OCI-LY3 (cell line): ENCODE measurements at regions not wholly inside any gene's neighbourhood (a gene's known extent, or its start where the extent isn't known, plus 50 kb on each side); places are given as distances from the start of the nearest gene placed in this dataset.

Experiments
- EZH2phosphoT487 ChIP-seq: fragments of 200-600 bp; shearing (Covaris generic); IDR thresholded peaks from 2 replicates; pipeline ENCODE4 v1.6.1; 2018; ENCODE audit warnings: antibody characterized with exemption, mixed run types, low read depth
- TF ChIP-seq, protein P1 (sequence below): fragments of 200-600, 300-600 bp; sonication (generic); IDR thresholded peaks from 2 replicates; pipeline ENCODE4 v1.5.1; 2014; ENCODE audit warnings: antibody characterized with exemption, low read length, low read depth

DNA sequence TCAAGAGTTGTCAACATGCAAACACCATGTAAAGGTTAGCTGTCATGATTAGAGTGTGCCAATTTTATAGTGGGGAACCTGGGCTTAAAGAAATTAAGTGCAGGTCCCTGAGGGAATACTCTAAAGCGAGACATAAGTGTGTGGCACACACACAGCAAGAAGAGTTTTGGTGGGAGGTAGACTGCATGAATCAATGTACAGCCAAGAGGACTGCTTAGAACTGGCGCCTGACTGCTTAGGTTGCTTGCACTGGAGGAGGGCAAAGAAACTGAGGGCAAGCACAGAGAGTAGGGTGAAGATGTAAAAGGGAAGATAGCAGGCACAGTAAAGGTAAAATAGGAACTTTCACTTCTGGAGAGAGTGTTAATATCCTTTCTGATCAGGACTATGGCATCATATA, 184.9 kb downstream of the SOX2 start:
- TF ChIP-seq, protein P1, sequence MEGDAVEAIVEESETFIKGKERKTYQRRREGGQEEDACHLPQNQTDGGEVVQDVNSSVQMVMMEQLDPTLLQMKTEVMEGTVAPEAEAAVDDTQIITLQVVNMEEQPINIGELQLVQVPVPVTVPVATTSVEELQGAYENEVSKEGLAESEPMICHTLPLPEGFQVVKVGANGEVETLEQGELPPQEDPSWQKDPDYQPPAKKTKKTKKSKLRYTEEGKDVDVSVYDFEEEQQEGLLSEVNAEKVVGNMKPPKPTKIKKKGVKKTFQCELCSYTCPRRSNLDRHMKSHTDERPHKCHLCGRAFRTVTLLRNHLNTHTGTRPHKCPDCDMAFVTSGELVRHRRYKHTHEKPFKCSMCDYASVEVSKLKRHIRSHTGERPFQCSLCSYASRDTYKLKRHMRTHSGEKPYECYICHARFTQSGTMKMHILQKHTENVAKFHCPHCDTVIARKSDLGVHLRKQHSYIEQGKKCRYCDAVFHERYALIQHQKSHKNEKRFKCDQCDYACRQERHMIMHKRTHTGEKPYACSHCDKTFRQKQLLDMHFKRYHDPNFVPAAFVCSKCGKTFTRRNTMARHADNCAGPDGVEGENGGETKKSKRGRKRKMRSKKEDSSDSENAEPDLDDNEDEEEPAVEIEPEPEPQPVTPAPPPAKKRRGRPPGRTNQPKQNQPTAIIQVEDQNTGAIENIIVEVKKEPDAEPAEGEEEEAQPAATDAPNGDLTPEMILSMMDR: no peak
- TF ChIP-seq EZH2phosphoT487: no peak
